Stomach (tissue), 4 donors: ENCODE measurements at regions not wholly inside any gene's neighbourhood (a gene's known extent, or its start where the extent isn't known, plus 50 kb on each side); places are given as distances from the start of the nearest gene placed in this dataset.

Source experiments
- CTCF ChIP-seq, 7 experiments: fragments of 450-650 bp in 4 of 7; fragments of 200-600 bp in 3 of 7; sonication (generic) in 3 of 7; IDR thresholded peaks; one replicate each; pipeline ENCODE4 v1.5.1; 2016 to 2019; ENCODE audit warnings: antibody characterized with exemption in 7 of 7, control low read depth in 2 of 7, mild to moderate bottlenecking in 1 of 7
- EP300 ChIP-seq: sonication (generic); formaldehyde crosslinking; IDR thresholded peaks from one replicate; pipeline ENCODE4 v1.6.1; 2017; ENCODE audit warnings: antibody characterized with exemption

- no peak for TF ChIP-seq EP300
- TF ChIP-seq CTCF (IDR thresholded peaks at IDR 0.05): no peak
Measured at GRCh38 chr16:6009151-6009550, 911.6 kb upstream of the EEF2KMT start.
